ENCODE measurements at regions not wholly inside any gene's neighbourhood (a gene's known extent, or its start where the extent isn't known, plus 50 kb on each side); places are given as distances from the start of the nearest gene placed in this dataset.
A peak's percentile ranks its signal among the peaks of the same experiment; 100 is the strongest.

DNA sequence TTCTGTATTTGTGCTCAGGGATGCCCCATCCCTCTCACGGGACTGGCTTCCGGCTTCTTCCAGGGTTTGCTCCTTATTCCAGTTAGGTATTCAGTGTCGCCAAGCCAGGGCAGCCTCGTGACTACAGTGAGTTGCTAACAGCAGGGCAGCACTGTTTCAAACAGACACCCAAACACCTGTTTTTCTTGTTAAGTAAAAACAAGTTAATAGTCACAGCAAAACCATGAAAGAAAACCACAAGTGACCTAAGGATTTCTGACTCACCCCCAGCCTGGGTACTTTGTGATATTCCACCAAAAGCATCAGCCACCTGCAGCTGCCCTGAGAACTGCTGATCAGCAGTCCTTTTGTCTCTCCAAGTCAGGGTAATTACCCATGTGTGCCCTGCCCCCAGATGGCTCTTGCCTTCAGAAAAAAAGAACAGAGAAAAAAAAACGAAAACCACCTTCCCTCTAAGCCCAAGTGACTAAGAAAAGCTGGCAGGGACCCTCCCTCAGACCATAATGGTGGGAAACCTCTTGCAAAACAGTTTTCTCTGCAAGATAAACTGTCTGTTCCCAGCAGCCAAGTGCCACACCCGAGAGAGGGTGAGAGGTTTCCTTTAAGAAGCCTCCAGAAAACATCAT is 178.2 kb downstream of the ANAPC1 start:
- no peaks in the 10 kb centered on the region for H3K9me3 Mint-ChIP-seq
- H3K27me3 Mint-ChIP-seq, result no peaks in the 10 kb centered on the region
- no peaks in the 10 kb centered on the region for H3K36me3 Mint-ChIP-seq (ENCODE audit: low read depth)
- peak; percentile 73 for ATAC-seq (ENCODE audit: poor library complexity)
- ChIA-PET CTCF (no interaction called here), POLR2A (no interaction called here)
- Histone ChIP-seq H3K4me3 (ENCODE audit: low read length) (no peak overlapping the region), H3K36me3 (ENCODE audit: insufficient read depth, low read length) (no peaks in the 10 kb centered on the region), H3K4me1 (ENCODE audit: insufficient read depth, low read length) (peaks cover 29% of the 10 kb centered on the region), H3K27me3 (ENCODE audit: control insufficient read depth in 1 of 2, insufficient read depth in 2 of 2, low read length in 2 of 2) (no peaks in the 10 kb centered on the region), H3K27ac (ENCODE audit: low read depth in 1 of 2, low read length in 2 of 2) (no peak overlapping the region), H3K9me3 (ENCODE audit: control insufficient read depth in 1 of 2, insufficient read depth in 1 of 2, low read length in 2 of 2) (no peaks in the 10 kb centered on the region)
- H3K27ac Mint-ChIP-seq, result peak overlapping the region; percentile 33
- peaks cover 7% of the 10 kb centered on the region for H3K4me1 Mint-ChIP-seq (ENCODE audit: low read depth)
- intact Hi-C loops (cut with DNase I, micrococcal nuclease), result no loop called here
- H3K4me3 Mint-ChIP-seq, result no peak overlapping the region
- TF ChIP-seq, protein P1, sequence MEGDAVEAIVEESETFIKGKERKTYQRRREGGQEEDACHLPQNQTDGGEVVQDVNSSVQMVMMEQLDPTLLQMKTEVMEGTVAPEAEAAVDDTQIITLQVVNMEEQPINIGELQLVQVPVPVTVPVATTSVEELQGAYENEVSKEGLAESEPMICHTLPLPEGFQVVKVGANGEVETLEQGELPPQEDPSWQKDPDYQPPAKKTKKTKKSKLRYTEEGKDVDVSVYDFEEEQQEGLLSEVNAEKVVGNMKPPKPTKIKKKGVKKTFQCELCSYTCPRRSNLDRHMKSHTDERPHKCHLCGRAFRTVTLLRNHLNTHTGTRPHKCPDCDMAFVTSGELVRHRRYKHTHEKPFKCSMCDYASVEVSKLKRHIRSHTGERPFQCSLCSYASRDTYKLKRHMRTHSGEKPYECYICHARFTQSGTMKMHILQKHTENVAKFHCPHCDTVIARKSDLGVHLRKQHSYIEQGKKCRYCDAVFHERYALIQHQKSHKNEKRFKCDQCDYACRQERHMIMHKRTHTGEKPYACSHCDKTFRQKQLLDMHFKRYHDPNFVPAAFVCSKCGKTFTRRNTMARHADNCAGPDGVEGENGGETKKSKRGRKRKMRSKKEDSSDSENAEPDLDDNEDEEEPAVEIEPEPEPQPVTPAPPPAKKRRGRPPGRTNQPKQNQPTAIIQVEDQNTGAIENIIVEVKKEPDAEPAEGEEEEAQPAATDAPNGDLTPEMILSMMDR (IDR thresholded peaks at IDR 0.05), result no peak
- DNase-seq, result peak in 9 of 14 experiments; percentile 9 to 65 (median 30)

DNA sequence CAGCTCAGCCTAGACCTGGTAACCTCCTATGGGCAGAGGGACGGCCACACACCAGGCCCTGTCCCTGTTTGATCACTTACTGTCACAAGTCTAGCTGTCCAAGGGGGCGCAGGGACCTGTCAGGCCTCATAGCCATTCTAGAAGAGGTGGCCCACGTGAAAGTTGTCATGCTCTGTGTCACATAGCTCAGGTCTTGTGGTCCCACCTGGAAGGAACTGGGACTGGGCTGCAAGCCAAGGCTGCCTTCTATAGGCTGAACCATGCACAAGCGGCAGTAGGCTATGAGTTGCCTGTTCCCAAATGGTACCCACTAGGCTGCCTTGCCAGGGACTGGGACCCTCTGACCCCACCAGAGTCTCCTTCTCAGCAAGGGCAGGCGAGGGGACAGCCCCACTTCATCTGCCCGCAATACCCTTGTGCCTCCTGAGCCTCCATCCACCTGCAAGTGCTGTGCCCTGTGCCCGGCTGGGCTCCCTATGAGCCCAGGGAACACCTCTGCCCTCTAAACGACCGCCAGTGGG is 177.5 kb downstream of the ANAPC1 start:
- Histone ChIP-seq H3K27me3 (ENCODE audit: control insufficient read depth in 1 of 2, insufficient read depth in 2 of 2, low read length in 2 of 2) (no peaks in the 10 kb centered on the region), H3K27ac (ENCODE audit: low read depth in 1 of 2, low read length in 2 of 2) (no peak overlapping the region), H3K4me3 (ENCODE audit: low read length) (no peak overlapping the region), H3K4me1 (ENCODE audit: insufficient read depth, low read length) (peaks cover 29% of the 10 kb centered on the region), H3K9me3 (ENCODE audit: control insufficient read depth in 1 of 2, insufficient read depth in 1 of 2, low read length in 2 of 2) (no peaks in the 10 kb centered on the region), H3K36me3 (ENCODE audit: insufficient read depth, low read length) (no peaks in the 10 kb centered on the region)
- intact Hi-C loops (cut with DNase I, micrococcal nuclease), result no loop called here
- H3K27me3 Mint-ChIP-seq, result no peaks in the 10 kb centered on the region
- no peak overlapping the region for H3K4me3 Mint-ChIP-seq
- peak in 1 of 14 experiments; percentile 7 for DNase-seq
- no peaks in the 10 kb centered on the region for H3K36me3 Mint-ChIP-seq (ENCODE audit: low read depth)
- no peaks in the 10 kb centered on the region for H3K9me3 Mint-ChIP-seq
- peaks cover 7% of the 10 kb centered on the region for H3K4me1 Mint-ChIP-seq (ENCODE audit: low read depth)
- TF ChIP-seq, protein P1 (IDR thresholded peaks at IDR 0.05), result no peak
- ChIA-PET CTCF (no interaction called here), POLR2A (no interaction called here)
- H3K27ac Mint-ChIP-seq, result no peak overlapping the region
- no peak for ATAC-seq (ENCODE audit: poor library complexity)

DNA sequence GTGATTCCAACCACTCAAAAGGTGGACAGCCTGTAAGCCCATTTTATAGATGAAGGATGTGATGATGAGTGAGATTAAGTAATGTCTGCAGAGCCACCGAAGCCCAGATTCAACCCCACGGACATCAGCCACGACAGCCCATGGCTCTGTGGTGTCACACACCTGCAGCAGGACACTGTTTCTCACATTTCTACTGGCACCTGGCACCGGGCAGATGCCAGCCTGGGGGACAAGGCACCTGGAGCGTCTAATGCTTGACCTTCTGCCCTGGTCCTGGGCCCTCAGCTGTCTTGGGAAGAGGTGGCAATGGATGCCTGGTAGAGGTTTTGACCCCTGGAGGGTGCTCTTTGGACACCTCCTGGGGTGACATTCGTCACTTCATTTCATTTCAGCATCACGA is 176.3 kb downstream of the ANAPC1 start:
- no peaks in the 10 kb centered on the region for H3K36me3 ChIP-seq (ENCODE audit: insufficient read depth, low read length)
- intact Hi-C loops (cut with DNase I, micrococcal nuclease), result no loop called here
- no peaks in the 10 kb centered on the region for H3K9me3 Mint-ChIP-seq
- H3K36me3 Mint-ChIP-seq (ENCODE audit: low read depth), result no peaks in the 10 kb centered on the region
- no peak overlapping the region for H3K27ac ChIP-seq (ENCODE audit: low read depth in 1 of 2, low read length in 2 of 2)
- TF ChIP-seq, protein P1 (IDR thresholded peaks at IDR 0.05), result no peak
- H3K4me3 ChIP-seq (ENCODE audit: low read length), result no peak overlapping the region
- H3K9me3 ChIP-seq (ENCODE audit: control insufficient read depth in 1 of 2, insufficient read depth in 1 of 2, low read length in 2 of 2), result no peaks in the 10 kb centered on the region
- CTCF ChIA-PET, result no interaction called here
- ATAC-seq (ENCODE audit: poor library complexity) (no peak), DNase-seq (no peak)
- peaks cover 20% of the 10 kb centered on the region for H3K4me1 ChIP-seq (ENCODE audit: insufficient read depth, low read length)
- POLR2A ChIA-PET, result no interaction called here
- no peak overlapping the region for H3K27ac Mint-ChIP-seq
- no peaks in the 10 kb centered on the region for H3K27me3 Mint-ChIP-seq
- peaks cover 7% of the 10 kb centered on the region for H3K4me1 Mint-ChIP-seq (ENCODE audit: low read depth)
- no peaks in the 10 kb centered on the region for H3K27me3 ChIP-seq (ENCODE audit: control insufficient read depth in 1 of 2, insufficient read depth in 2 of 2, low read length in 2 of 2)
- H3K4me3 Mint-ChIP-seq, result no peak overlapping the region
